ENCODE measurements at regions not wholly inside any gene's neighbourhood (a gene's known extent, or its start where the extent isn't known, plus 50 kb on each side); places are given as distances from the start of the nearest gene placed in this dataset.

DNA sequence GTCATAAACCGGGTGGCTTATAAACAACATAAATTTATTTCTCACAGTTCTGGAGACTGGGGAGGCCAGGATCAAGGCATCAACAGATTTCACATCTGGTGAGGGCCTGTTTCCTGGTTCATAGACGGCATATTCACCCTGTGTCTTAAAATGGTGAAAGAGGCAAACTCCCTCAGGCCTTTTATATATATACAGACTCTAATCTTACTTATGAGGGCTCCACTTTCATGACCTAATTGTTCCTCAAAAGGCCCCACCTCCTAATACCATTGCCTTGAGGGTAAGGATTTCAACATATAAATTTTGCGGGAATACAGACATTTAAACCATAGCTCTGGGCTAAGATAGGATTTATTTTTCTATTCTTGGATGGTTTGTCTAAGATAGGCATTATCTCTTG, 187.2 kb downstream of the PPP1R3A start:
- TF ChIP-seq, protein P1, sequence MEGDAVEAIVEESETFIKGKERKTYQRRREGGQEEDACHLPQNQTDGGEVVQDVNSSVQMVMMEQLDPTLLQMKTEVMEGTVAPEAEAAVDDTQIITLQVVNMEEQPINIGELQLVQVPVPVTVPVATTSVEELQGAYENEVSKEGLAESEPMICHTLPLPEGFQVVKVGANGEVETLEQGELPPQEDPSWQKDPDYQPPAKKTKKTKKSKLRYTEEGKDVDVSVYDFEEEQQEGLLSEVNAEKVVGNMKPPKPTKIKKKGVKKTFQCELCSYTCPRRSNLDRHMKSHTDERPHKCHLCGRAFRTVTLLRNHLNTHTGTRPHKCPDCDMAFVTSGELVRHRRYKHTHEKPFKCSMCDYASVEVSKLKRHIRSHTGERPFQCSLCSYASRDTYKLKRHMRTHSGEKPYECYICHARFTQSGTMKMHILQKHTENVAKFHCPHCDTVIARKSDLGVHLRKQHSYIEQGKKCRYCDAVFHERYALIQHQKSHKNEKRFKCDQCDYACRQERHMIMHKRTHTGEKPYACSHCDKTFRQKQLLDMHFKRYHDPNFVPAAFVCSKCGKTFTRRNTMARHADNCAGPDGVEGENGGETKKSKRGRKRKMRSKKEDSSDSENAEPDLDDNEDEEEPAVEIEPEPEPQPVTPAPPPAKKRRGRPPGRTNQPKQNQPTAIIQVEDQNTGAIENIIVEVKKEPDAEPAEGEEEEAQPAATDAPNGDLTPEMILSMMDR (IDR thresholded peaks at IDR 0.05): no peak
- TF ChIP-seq EP300 (IDR thresholded peaks at IDR 0.05): no peak
- no peak for TF ChIP-seq POLR2A (IDR thresholded peaks at IDR 0.05; ENCODE audit: low read depth)
- TF ChIP-seq POLR2AphosphoS5 (IDR thresholded peaks at IDR 0.05): no peak

Data from esophagus muscularis mucosa (tissue), 4 donors.